GM12891 (cell line): ENCODE measurements at regions not wholly inside any gene's neighbourhood (a gene's known extent, or its start where the extent isn't known, plus 50 kb on each side); places are given as distances from the start of the nearest gene placed in this dataset.

ENCODE experiments used
- POLR2AphosphoS5 ChIP-seq: IDR thresholded peaks from 2 replicates; pipeline ENCODE4 v1.6.1; 2011; ENCODE audit warnings: low read depth, low read length, control low read depth
- POU2F2 ChIP-seq: IDR thresholded peaks from 2 replicates; pipeline ENCODE4 v1.6.1; 2011; ENCODE audit warnings: low read depth, mild to moderate bottlenecking, control low read depth, low read length, moderate library complexity

- no peak for TF ChIP-seq POU2F2
- no peak for TF ChIP-seq POLR2AphosphoS5
These were observed 617.4 kb upstream of the STXBP6 start for GRCh38 chr14:25667387-25667786.
